ENCODE measurements at regions not wholly inside any gene's neighbourhood (a gene's known extent, or its start where the extent isn't known, plus 50 kb on each side); places are given as distances from the start of the nearest gene placed in this dataset.

DNA sequence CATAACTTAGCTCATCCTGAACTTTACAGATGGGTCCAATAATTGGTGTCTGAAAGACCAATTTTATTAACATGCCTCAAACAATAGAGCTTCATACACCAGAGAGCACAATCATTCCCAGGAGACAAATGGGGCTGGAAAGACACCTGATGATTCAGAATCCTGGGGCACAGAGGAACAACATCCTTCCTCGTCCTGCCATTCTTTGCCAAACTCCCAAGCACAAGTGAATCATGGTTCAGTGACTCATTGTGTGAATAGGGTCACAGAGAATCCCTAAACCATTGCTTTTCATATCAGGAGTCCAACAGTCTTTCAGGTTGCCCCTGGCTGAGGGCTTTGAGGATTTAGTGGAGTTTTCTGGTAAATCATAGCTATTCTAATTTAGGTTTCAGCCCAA, 266.4 kb upstream of the BMP2 start:
- no peak for DNase-seq (ENCODE audit: low spot score)
- TF ChIP-seq, protein P1, sequence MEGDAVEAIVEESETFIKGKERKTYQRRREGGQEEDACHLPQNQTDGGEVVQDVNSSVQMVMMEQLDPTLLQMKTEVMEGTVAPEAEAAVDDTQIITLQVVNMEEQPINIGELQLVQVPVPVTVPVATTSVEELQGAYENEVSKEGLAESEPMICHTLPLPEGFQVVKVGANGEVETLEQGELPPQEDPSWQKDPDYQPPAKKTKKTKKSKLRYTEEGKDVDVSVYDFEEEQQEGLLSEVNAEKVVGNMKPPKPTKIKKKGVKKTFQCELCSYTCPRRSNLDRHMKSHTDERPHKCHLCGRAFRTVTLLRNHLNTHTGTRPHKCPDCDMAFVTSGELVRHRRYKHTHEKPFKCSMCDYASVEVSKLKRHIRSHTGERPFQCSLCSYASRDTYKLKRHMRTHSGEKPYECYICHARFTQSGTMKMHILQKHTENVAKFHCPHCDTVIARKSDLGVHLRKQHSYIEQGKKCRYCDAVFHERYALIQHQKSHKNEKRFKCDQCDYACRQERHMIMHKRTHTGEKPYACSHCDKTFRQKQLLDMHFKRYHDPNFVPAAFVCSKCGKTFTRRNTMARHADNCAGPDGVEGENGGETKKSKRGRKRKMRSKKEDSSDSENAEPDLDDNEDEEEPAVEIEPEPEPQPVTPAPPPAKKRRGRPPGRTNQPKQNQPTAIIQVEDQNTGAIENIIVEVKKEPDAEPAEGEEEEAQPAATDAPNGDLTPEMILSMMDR (IDR thresholded peaks at IDR 0.05; ENCODE audit: extremely low read depth, insufficient read depth, missing control alignments), result no peak
- in situ Hi-C loops (cut with MboI; ENCODE audit: low pct_unique_long_range_greater_than_20kb, low sequenced_read_pairs, unreplicated experiment), result no loop called here

DNA sequence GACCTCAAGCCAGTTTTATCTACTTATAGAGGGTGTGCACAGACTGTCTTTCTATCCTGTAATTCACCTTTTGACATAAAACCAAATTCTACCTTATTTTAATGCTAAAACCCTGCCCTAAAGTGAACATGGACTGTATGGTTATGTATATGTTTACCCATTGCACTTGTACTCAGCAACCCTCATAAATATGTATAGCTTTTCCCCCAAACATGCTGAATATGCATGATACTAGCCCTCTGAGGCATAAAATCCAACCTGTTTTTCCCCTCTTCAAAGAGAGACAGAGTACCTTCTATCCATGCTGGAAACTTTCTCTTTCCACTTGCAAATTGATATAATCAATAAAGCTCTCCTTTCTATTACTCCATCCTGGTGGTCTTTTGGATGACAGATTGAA, 267.9 kb upstream of the BMP2 start:
- no peak for DNase-seq (ENCODE audit: low spot score)
- TF ChIP-seq, protein P1 (IDR thresholded peaks at IDR 0.05; ENCODE audit: extremely low read depth, insufficient read depth, missing control alignments), result no peak
- in situ Hi-C loops (cut with MboI; ENCODE audit: low pct_unique_long_range_greater_than_20kb, low sequenced_read_pairs, unreplicated experiment), result no loop called here

DNA sequence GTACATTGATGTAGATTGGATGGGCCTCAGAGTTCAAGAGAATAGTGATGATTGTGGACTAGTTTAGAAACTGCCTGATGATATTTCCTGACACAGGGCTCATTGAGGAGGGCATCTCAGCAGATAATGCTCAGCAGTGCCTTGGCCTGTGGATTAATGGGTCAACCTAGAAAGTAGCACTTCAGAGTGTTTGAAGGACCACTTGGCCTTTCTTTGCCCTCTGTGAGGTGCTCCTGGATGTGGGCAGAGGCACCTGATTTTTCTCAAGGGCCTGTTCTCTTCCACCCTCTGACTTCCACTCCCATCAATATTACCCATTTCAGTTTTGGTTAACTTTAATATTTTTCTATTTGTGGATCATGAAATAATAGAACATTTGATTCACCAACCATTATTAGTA, 270.6 kb upstream of the BMP2 start:
- in situ Hi-C loops (cut with MboI; ENCODE audit: low pct_unique_long_range_greater_than_20kb, low sequenced_read_pairs, unreplicated experiment), result no loop called here
- TF ChIP-seq, protein P1 (IDR thresholded peaks at IDR 0.05; ENCODE audit: extremely low read depth, insufficient read depth, missing control alignments), result no peak
- no peak for DNase-seq (ENCODE audit: low spot score)

DNA sequence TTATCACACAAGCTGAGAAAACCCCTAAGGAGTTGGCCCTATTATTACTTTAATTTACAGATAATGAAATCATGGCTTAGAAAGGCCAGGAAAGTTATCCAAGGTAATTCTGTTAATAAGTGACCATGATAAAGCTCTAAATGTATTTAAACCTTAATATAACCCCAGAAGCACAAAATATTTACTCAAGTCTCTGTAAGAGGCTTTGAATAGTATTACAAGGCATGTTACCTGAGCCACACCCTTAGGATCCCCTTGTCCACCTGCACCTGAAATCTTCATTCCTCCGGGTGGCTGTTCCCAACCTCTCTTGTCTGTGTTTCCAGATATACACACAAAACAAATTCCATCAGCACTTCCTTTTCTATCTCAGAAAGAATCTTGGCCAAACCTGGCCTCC, 271.6 kb upstream of the BMP2 start:
- TF ChIP-seq, protein P1 (IDR thresholded peaks at IDR 0.05; ENCODE audit: extremely low read depth, insufficient read depth, missing control alignments), result no peak
- DNase-seq (ENCODE audit: low spot score), result no peak
- in situ Hi-C loops (cut with MboI; ENCODE audit: low pct_unique_long_range_greater_than_20kb, low sequenced_read_pairs, unreplicated experiment), result no loop called here

DNA sequence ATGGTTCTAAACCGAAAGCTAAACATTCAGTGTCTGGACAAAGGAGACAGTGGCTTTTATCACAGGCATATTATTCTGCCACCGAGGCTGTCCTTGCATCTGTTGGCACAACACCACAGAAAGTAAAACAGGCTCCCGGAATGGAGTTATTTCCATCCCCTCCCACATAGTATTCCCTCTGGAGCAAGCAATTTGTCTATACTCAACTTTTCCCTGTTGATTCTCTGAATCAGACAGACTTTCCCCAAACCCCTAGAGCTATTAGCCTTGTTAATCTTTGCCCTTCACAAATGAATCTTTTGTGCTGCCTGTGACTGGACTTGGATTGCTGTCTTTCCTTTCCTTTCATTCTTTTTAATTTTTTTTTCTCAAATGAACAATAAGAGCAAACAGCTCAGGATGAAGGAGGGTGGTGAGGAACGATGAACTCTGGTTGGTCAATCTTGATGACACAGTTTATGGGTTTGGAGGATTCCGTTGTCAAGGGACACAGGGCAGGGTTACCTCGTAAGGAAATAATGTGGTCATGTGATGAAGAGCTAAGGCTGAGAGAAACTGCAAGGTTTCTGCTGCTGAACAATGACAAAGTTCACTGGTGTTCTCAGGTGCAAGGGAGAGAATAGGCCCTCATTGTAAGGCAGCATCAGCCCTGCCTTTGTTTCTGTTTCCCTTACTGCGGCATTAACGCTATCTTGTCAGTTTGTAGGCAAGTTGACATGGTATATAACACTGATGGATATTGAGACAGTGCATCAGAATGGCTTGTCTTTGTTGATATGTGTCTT, 275.0 kb upstream of the BMP2 start:
- in situ Hi-C loops (cut with MboI; ENCODE audit: low pct_unique_long_range_greater_than_20kb, low sequenced_read_pairs, unreplicated experiment), result no loop called here
- no peak for DNase-seq (ENCODE audit: low spot score)
- TF ChIP-seq, protein P1 (IDR thresholded peaks at IDR 0.05; ENCODE audit: extremely low read depth, insufficient read depth, missing control alignments), result no peak

DNA sequence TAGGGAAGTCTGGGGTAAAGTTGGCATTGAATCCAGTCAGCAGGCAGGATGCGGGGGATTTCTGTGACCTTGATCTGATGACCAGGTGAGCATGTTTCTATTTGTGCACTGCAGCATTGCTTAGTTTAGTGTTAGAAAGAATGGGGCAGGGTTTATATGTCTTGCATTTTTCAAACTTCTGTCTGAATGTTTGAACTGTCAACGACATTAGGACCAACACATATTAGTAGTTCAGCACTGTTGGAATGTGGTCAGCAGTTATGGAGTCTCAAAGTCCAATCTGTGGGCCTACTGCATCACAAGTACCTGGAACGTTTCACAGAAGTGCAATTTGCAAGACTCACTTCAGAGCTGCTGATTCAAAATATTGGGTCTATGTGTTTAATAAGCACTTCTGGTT, 276.6 kb upstream of the BMP2 start:
- TF ChIP-seq, protein P1 (IDR thresholded peaks at IDR 0.05; ENCODE audit: extremely low read depth, insufficient read depth, missing control alignments), result no peak

More for the DNA sequence above, 276.6 kb upstream of the BMP2 start:
- in situ Hi-C loops (cut with MboI; ENCODE audit: low pct_unique_long_range_greater_than_20kb, low sequenced_read_pairs, unreplicated experiment), result no loop called here
- DNase-seq (ENCODE audit: low spot score), result no peak

Data from GM13977 (cell line).